Loucy (cell line): ENCODE measurements at regions not wholly inside any gene's neighbourhood (a gene's known extent, or its start where the extent isn't known, plus 50 kb on each side); places are given as distances from the start of the nearest gene placed in this dataset.

Source experiments
- H2AFZ ChIP-seq: fragments of 200-600 bp; sonication (generic); 2 replicates; pipeline ENCODE4 v1.6.0; 2016; ENCODE audit warnings: antibody characterized with exemption, mild to moderate bottlenecking, low read length, moderate library complexity
- H3F3A ChIP-seq: fragments of 200-600 bp; 2 replicates; pipeline ENCODE4 v1.6.0; 2016; ENCODE audit warnings: antibody characterized with exemption, low read depth, mild to moderate bottlenecking
- H3K27me3 ChIP-seq: fragments of 200-600 bp; sonication (generic); 2 replicates; pipeline ENCODE4 v1.6.1; 2014; ENCODE audit warnings: low read length, mild to moderate bottlenecking; ENCODE audit not compliant: insufficient read depth, poor library complexity, severe bottlenecking
- H3K36me3 ChIP-seq: fragments of 200-600 bp; sonication (generic); 2 replicates; pipeline ENCODE4 v1.6.1; 2016; ENCODE audit warnings: low read length; ENCODE audit not compliant: insufficient read depth
- H3K4me1 ChIP-seq: fragments of 200-600 bp; sonication (generic); 2 replicates; pipeline ENCODE4 v1.5.1; 2014; ENCODE audit warnings: low read length, mild to moderate bottlenecking; ENCODE audit not compliant: insufficient read depth, poor library complexity, severe bottlenecking
- H3K4me2 ChIP-seq: fragments of 200-600 bp; sonication (generic); 2 replicates; pipeline ENCODE4 v1.6.0; 2014; ENCODE audit warnings: antibody characterized with exemption, low read length, low read depth, mild to moderate bottlenecking; ENCODE audit not compliant: poor library complexity, severe bottlenecking
- H3K4me3 ChIP-seq: fragments of 200-600 bp; sonication (generic); 2 replicates; pipeline ENCODE4 v1.5.1; 2014; ENCODE audit warnings: low read length, mild to moderate bottlenecking, mixed read lengths; ENCODE audit not compliant: poor library complexity, severe bottlenecking
- H3K79me2 ChIP-seq: fragments of 200-600 bp; sonication (generic); 2 replicates; pipeline ENCODE4 v1.6.1; 2014; ENCODE audit warnings: low read length; ENCODE audit not compliant: insufficient read depth
- H3K9ac ChIP-seq: fragments of 200-600 bp; sonication (generic); 2 replicates; pipeline ENCODE4 v1.6.0; 2014; ENCODE audit warnings: mild to moderate bottlenecking, low read depth, low read length, moderate library complexity; ENCODE audit not compliant: poor library complexity, severe bottlenecking
- H3K9me2 ChIP-seq: fragments of 200-600 bp; sonication (generic); replicated peaks from 2 replicates; pipeline ENCODE4 v1.6.1; 2016; ENCODE audit warnings: low read depth, low read length, mixed read lengths
- H3K9me3 ChIP-seq: fragments of 200-600 bp; sonication (generic); 2 replicates; pipeline ENCODE4 v1.6.1; 2014; ENCODE audit warnings: mild to moderate bottlenecking, antibody characterized with exemption, low read length, low read depth; ENCODE audit not compliant: insufficient read depth
- H4K20me1 ChIP-seq: fragments of 200-600 bp; sonication (generic); 2 replicates; pipeline ENCODE4 v1.6.0; 2014; ENCODE audit warnings: antibody characterized with exemption, low read length, mild to moderate bottlenecking; ENCODE audit not compliant: insufficient read depth, poor library complexity, severe bottlenecking
- EZH2phosphoT487 ChIP-seq: fragments of 200-600 bp; IDR thresholded peaks from 2 replicates; pipeline ENCODE4 v1.6.1; 2018; ENCODE audit warnings: antibody characterized with exemption, mild to moderate bottlenecking, moderate library complexity, borderline replicate concordance
- TF ChIP-seq, protein P1 (sequence below): fragments of 200-600 bp; sonication (generic); conservative IDR thresholded peaks from 2 replicates; pipeline ENCODE4 v1.5.1; 2014; ENCODE audit warnings: mild to moderate bottlenecking, antibody characterized with exemption, low read length

DNA sequence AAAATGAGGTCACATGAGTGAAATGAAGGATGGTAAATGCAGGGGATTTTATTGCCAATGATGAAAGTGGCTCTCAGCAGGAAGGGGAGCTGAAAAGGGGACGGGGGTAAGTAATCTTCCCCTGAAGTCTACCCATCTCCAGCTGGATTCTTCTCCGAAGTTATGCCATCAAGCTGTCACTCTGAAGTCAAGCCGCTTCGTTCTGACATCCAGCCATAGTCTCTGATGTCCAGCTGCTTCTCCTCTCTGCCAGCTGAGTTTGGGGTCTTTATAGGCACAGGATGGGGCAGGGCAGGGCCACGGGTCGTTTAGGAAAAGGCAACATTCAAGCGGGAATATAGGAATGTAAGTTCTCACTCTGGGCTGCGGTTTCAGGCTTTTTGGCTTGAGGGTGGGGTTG, 181.9 kb upstream of the ANO3 start:
- TF ChIP-seq, protein P1, sequence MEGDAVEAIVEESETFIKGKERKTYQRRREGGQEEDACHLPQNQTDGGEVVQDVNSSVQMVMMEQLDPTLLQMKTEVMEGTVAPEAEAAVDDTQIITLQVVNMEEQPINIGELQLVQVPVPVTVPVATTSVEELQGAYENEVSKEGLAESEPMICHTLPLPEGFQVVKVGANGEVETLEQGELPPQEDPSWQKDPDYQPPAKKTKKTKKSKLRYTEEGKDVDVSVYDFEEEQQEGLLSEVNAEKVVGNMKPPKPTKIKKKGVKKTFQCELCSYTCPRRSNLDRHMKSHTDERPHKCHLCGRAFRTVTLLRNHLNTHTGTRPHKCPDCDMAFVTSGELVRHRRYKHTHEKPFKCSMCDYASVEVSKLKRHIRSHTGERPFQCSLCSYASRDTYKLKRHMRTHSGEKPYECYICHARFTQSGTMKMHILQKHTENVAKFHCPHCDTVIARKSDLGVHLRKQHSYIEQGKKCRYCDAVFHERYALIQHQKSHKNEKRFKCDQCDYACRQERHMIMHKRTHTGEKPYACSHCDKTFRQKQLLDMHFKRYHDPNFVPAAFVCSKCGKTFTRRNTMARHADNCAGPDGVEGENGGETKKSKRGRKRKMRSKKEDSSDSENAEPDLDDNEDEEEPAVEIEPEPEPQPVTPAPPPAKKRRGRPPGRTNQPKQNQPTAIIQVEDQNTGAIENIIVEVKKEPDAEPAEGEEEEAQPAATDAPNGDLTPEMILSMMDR, result no peak
- TF ChIP-seq EZH2phosphoT487, result no peak
- Histone ChIP-seq H3K9ac (no peak overlapping the region), H3F3A (no peaks in the 10 kb centered on the region), H4K20me1 (no peaks in the 10 kb centered on the region), H3K4me1 (no peaks in the 10 kb centered on the region), H3K79me2 (no peaks in the 10 kb centered on the region), H3K4me3 (no peak overlapping the region), H3K9me2 (no peaks in the 10 kb centered on the region), H3K9me3 (no peaks in the 10 kb centered on the region; the same call in 1 of the 2 replicates), H3K36me3 (no peaks in the 10 kb centered on the region), H3K27me3 (no peaks in the 10 kb centered on the region), H3K4me2 (no peak overlapping the region), H2AFZ (no peak overlapping the region)

DNA sequence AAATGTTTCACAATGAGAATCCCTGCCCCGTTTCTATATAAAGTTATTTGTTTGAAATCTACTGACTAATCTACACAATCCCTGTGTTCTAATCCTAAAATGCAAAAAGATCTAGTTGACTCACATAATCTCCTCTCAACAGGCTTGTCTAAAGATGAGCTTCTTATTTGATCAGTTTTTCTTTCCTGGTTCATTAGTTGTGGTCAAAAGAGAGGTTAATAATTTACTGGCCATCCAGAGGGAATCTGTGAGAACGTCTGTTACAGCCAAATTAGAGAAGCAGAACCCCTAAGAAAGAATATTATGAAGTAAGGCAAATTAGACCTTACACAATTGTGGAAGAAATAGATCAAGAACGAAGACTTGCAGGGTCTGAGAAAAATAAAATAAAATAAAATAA, 173.7 kb upstream of the ANO3 start:
- no peak overlapping the region for H2AFZ ChIP-seq
- no peaks in the 10 kb centered on the region for H3K4me1 ChIP-seq
- H3K4me2 ChIP-seq, result no peak overlapping the region
- H3K9ac ChIP-seq, result no peak overlapping the region
- no peaks in the 10 kb centered on the region for H3K9me2 ChIP-seq
- no peaks in the 10 kb centered on the region for H3K27me3 ChIP-seq
- H4K20me1 ChIP-seq, result no peaks in the 10 kb centered on the region
- no peak overlapping the region for H3K4me3 ChIP-seq
- no peaks in the 10 kb centered on the region for H3K36me3 ChIP-seq
- H3F3A ChIP-seq, result no peaks in the 10 kb centered on the region
- H3K9me3 ChIP-seq, result no peaks in the 10 kb centered on the region
- H3K79me2 ChIP-seq, result no peaks in the 10 kb centered on the region
- TF ChIP-seq, protein P1, result no peak
- TF ChIP-seq EZH2phosphoT487, result no peak

DNA sequence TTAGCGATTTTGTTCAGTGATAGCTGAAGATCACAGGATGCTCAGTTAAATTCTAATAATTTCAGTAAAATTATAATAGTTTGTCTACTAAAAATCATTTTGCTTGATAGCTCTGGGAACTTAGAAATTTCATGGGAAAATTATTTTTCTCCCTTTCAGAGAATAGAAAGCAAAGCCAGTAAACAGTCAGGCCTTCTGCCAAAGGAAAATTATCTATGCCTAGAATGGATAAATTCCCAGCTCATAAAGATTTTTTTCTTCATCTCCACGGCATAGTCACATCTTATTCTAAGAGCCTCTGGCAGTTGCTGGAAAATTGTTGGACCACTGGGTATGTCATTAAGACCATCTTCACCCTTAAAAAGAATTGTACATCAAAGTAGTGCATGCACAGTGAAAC, 169.6 kb upstream of the ANO3 start:
- H3K4me3 ChIP-seq, result no peak overlapping the region
- no peaks in the 10 kb centered on the region for H3K36me3 ChIP-seq
- H3K9me3 ChIP-seq, result no peaks in the 10 kb centered on the region
- H3F3A ChIP-seq, result no peaks in the 10 kb centered on the region
- TF ChIP-seq, protein P1, result no peak
- TF ChIP-seq EZH2phosphoT487, result no peak
- no peaks in the 10 kb centered on the region for H3K79me2 ChIP-seq
- H3K27me3 ChIP-seq, result no peaks in the 10 kb centered on the region
- H3K9me2 ChIP-seq, result no peaks in the 10 kb centered on the region
- H3K4me2 ChIP-seq, result no peak overlapping the region
- H4K20me1 ChIP-seq, result no peaks in the 10 kb centered on the region
- no peak overlapping the region for H2AFZ ChIP-seq
- H3K9ac ChIP-seq, result no peak overlapping the region
- no peaks in the 10 kb centered on the region for H3K4me1 ChIP-seq
